Germinal center (tissue), 1 donor: ENCODE measurements at regions not wholly inside any gene's neighbourhood (a gene's known extent, or its start where the extent isn't known, plus 50 kb on each side); places are given as distances from the start of the nearest gene placed in this dataset.
A peak's percentile ranks its signal among the peaks of the same experiment; 100 is the strongest.
"Not testable (repeated sequence)": the region's sequence is repeated elsewhere in the genome, so short reads cannot be mapped to it uniquely, and the experiment has no call there.

Source experiments
- DNase-seq: peaks from one replicate; pipeline ENCODE4 v3.0.0; 2012; ENCODE audit warnings: mixed read lengths, low spot score

- no peak for DNase-seq
Observed at GRCh38 chr9:115880221-115880885, 273.2 kb upstream of the PAPPA start.

DNA sequence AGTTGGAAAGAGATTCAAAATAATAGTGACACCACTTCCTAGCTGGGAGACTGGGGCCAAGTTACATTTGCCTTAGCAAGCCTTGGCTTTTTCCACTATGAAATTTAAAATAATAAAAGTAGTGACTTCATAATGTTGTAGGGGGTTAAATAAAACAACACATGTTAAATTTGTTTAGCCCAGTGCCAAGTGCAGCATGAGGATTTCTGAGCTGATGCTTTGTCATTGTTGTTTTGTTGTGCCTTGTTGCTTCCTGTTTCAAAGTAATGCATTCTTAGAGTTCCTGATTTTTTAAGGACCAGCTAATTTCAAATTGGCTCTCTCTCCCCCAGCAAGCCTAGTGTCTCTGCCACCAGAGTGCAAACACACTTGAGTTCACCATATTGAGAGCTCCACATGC is 270.7 kb upstream of the PAPPA start:
- DNase-seq, result no peak

DNA sequence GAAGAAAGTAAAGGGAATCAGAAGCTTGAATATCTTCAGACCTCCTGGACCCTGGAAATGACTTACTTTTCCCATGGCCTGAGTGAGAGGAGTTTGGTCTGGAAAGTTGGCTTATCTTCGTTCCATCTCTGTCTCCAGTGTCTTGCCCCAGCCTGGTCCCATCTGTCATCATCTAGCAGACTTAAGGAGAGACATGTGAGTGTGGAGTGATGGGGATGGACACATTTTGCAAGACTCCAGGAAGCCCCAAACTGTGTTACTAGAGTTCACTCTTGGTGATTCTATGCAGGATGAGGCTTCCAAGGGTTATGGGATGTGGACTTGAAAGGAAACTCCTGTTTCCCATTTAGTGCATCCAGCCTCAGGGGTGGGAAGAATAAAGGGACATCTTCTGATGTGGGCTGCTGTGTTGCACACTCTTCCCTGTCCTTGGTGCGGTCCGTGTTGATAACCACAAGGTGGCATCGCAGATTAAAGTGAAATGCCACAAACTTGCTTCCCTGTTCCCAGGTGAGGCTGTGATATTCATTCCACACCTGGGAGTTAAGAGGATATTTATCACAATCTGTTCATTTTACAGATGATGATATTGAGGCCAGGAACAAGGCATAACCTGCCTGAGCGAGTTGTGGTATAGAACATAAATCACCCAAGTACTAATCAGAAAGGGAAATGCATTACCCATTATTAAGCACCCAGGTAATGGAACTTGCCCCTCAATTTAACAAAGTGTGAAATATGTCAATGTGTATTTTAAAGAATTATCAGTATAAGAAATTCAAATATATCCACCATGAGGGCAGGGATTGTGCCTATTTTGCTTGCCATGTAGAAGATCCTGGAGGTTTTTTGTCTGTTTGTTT is 269.9 kb upstream of the PAPPA start:
- DNase-seq, result peak; percentile 2

DNA sequence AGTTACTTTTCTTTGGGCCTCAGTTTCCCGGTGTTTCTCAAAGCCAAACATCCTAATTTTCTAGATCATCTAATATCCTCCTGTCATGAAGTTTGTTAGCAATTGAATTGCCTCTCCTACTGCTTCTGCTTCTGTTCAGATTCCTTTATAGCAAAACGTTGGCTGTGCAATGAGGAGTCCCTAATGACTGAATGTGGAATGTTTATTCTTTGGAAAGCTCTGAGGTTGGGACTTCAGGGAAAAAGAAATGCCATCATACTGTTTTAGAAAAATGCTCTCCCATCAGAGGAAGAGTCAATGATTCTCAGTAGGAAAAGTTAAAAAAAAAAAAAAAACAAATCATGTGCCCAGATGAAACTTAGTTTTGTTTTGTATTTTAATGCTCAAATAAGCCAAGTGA is 268.7 kb upstream of the PAPPA start:
- no peak for DNase-seq

DNA sequence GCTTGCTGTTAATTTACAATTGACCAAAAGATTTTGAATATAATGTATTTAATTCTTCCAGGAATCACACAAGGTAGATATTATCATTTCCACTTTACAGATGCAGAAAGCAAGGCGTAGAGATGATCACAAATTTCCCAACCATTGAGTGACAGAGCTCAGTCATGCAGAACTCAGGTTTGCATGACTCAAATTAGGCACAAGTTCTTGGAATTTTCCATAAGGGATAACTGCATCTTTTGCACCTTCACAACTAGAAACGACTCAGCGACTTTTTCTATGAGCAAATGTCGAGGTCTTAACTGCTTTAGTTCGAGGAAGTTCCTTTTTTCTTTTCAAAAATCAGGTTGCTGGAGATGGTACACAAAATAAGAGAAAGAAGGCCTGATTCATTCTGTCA is 265.5 kb upstream of the PAPPA start:
- DNase-seq, result no peak

- no peak for DNase-seq
Observed at GRCh38 chr9:115891929-115892328, 261.7 kb upstream of the PAPPA start.

DNA sequence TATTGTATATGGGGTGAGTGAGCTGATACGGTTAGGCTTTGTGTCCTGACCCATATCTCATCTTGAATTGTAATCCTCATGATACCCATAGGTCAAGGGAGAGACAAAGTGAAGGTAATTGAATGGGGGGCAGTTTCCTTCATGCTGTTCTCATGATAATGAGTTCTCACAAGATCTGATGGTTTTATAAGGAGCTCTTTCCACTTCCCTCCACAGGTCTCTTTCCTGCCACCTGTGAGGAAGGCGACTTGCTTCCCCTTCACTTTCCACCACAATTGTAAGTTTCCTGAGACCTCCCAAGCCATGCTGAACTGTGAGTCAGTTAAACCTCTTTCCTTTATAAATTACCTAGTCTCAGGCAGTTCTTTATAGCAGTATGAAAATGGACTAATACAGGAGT is 255.1 kb upstream of the PAPPA start:
- DNase-seq, result not testable (repeated sequence)

DNA sequence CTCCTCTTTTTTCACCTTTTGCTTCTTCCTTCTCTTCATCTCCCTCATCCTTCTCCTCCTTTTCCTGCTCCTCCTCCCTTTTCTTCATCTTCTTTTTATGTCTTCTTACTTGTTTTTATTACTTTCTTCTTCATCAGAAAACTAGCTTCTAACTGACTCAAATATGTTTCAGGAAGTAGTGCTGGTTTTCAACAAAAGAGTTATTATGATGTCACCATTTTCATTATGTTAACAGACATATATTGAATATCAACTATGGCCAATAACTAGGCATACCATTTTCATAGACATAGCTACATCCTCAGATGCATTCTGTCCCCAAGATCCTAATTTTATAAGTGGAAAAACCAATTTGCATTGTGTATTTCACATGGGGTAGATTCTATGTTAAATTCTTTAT is 252.9 kb upstream of the PAPPA start:
- no peak for DNase-seq

DNA sequence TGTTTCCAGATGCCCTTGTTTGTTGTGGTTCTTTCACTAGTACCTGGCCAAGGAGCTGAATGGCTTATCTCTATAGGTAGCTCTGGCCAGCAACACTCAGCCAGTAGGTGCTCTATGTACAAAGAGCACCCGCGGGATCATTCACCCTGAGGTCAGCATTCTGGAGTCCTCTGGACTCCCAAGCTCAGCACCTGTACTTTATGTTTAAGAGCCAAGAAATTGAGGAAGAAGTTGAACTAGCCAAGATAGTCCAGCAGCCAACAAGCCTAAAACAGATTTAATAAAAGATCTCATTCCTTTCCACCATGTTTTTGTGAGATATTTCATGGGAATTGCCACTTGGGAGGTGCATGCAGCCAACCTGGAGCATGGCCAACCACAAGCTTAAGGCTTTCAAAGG is 242.6 kb upstream of the PAPPA start:
- DNase-seq, result no peak

GRCh38 chr9:115912086-115912485 is 241.5 kb upstream of the PAPPA start:
- DNase-seq, result no peak

DNA sequence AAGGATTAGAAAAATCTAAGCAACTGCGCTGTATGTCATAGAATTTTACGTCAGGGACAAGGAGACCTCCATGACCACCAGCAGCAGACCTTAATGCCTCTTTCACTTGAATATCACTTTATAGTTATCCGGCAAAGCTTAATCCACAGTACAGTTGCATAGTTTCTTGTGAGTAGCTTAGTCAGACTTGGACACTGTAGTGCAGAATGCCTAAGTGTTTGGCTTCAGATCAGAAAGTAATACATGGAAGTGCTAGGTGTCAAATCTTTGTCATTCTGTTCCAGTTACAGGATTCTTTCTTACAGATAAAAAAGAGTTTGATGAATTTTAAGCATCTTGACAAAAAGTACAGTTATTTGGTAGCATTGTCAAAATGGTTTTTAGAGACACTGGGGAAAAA is 239.9 kb upstream of the PAPPA start:
- no peak for DNase-seq

DNA sequence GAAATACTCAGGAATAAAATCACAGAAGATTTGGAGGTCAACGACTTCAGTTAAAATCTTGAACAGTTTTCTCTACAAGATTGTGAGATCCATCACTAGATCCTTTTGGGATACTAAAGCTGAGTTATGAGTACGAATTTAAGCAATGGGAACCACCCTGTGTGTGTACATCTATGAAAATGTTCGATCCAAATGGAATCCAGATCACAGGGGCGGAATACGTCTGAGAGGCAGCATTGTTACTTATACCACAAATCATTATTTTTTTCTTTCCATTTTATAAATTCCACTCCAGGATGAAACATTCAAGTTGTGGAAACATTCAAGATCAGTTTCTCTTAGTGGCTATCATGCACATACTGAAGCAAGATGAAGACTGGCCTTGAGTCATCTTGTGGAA is 239.3 kb upstream of the PAPPA start:
- DNase-seq, result no peak

DNA sequence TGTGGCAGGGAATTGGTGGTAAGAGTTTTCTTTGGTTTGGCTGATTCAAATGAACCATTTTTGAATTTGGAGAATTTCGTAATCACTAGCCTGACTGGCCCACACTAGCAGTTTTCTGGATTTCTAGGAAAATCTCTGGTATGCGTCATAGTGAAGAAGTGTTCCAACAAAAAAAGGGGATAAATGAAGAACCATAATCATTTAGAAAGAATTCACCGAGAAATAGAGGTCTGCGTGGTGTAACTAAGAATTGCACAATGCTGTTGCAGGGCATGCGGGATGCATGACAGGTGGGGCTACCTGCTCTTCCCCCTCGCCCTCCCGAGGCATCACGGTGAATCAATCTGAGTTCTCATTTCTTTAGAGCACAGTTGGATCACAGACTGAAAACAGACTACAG is 232.3 kb upstream of the PAPPA start:
- no peak for DNase-seq

DNA sequence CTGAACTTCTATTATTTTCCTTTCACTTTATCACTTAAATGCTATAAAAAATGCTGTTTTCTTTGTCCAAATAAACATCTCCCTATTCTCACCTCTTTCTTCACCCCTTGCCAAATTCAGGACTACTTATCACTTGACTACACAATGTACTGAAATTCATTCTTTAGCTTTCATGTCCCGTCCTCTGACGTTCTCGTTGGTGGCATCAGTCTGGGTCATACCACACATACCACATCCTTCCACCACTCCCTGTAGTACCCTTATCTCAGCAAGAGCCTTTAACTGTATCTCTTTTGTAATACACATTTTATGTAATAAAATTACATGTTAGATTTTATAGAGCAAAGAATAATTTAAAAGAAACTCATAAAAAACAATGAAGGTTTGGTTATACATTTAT is 231.1 kb upstream of the PAPPA start:
- no peak for DNase-seq

GRCh38 chr9:115923410-115923809 is 230.2 kb upstream of the PAPPA start:
- DNase-seq, result no peak

DNA sequence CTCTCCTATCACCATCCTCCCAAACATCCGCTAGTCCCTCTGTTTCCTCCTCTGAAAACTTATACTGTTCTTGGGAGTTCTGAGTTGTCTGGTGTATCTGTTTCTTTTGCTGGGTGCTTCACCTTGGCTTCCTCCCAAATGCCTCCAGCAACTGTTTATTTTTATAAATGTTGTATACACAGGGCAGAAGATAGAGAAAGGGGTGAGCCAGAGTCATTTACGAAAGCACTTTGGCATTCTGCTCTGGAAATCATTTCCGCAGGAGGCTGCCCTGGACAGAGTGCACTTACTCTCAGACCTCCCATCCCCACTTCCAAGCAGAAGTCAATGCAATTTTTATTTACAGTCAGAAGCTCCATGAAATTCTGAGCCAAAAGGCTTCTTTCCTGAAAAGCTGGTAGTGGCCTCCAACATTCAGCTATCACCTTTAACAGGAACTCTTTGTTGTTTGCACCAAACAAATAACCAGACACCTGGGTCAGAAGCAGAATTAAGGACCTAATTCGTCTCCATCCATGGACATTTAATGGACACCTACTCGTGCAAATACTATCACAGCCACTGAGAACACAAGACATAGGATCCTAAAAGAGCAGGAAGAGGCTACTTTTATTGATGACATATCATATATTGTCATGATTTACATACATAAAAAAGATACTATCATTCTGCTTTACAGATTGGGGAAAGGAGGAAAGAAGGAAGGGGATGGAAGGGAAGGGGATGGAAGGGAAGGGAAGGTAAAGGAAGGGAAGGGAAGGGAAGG is 229.5 kb upstream of the PAPPA start:
- no peak for DNase-seq

DNA sequence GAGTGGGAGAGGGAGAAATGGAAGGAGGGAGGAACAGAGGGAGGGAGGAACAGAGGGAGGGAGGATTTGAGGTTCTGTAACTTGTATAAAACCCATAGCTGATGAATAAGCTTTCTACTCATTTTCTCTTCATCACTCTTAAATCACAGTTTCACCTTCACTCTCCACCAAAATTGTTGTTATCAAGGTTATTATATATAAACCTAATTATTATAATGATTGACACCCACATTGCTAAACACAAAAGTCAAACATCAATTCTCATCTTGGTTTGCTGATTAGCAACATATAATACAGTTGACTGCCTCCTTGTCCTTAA is 229.0 kb upstream of the PAPPA start:
- DNase-seq, result no peak

- DNase-seq, result no peak
Observed at GRCh38 chr9:115925424-115925823, 228.2 kb upstream of the PAPPA start.

- DNase-seq, result no peak
Observed at GRCh38 chr9:115930472-115930871, 223.1 kb upstream of the PAPPA start.

DNA sequence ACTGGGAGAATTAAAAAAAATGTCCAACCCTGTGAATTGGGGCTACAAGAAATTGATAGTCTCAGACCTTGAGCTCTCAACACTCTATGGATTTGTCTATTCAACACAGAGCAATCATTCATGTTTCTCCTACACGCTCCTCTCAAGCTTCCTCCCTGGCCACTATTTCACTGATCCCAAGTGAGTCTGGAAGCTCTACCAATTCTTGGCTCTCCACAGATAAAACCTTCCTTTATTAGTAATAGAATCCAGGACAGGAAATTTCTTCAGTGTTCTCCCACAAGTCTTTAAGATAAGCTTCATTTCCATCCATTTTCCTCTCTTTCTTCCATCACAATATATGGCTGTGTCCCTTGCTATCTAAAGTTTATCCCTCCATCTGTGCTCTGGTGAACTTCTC is 215.1 kb upstream of the PAPPA start:
- no peak for DNase-seq

GRCh38 chr9:115939065-115939765 is 214.4 kb upstream of the PAPPA start:
- DNase-seq, result no peak

GRCh38 chr9:115941561-115942315 is 211.9 kb upstream of the PAPPA start:
- DNase-seq, result no peak
